ENCODE measurements at regions not wholly inside any gene's neighbourhood (a gene's known extent, or its start where the extent isn't known, plus 50 kb on each side); places are given as distances from the start of the nearest gene placed in this dataset.

GRCh38 chr13:33711436-33711835 is 106.5 kb upstream of the RFC3 start:
- no peak for DNase-seq (ENCODE audit: low spot score)

- no peak for DNase-seq (ENCODE audit: low spot score)
These were observed 100.2 kb upstream of the RFC3 start for GRCh38 chr13:33717775-33718174.

DNA sequence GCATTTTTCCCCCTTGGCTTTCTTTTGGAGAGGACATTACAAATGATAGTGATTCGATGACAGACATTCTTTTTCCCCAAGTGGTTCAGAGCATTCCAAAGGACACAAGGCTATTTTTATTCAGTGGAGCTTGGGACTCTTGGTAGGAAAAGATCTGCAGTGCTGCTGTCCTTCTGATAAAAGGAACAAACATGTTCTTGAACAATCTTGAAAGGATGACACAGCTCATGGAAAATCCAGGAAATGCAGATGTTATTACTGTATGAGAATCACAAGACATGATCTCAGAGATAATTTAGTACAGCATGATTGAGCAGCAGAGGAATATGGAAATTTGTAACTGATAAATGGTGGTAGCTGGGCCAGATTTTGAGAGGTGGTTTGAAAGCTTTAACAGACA is 96.2 kb upstream of the RFC3 start:
- DNase-seq (ENCODE audit: low spot score), result peak; percentile 4

- no peak for DNase-seq (ENCODE audit: low spot score)
These were observed 95.6 kb upstream of the RFC3 start for GRCh38 chr13:33722216-33722915.

GRCh38 chr13:33723365-33723764 is 94.6 kb upstream of the RFC3 start:
- DNase-seq (ENCODE audit: low spot score), result peak; percentile 15

GRCh38 chr13:33723772-33724435 is 94.0 kb upstream of the RFC3 start:
- DNase-seq (ENCODE audit: low spot score), result peak; percentile 92

DNA sequence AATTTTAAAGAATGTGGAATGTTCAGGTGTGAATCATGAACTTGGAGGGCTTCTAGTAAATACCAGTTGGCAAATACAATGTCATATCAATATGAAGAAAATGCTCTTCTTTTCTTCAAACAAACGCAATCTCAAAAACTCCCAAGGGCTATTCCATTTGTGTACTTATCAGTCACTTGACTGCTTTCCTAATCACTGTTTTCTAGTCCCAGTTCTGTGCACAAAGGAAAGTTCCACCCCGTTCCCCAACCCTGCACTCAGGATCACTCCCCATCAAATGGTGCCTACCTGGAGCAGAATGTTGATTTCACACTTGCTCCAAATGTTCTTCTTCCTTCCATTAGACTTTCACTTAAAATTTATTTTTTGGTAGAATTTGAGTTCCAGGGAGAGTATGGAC is 92.6 kb upstream of the RFC3 start:
- no peak for DNase-seq (ENCODE audit: low spot score)

DNA sequence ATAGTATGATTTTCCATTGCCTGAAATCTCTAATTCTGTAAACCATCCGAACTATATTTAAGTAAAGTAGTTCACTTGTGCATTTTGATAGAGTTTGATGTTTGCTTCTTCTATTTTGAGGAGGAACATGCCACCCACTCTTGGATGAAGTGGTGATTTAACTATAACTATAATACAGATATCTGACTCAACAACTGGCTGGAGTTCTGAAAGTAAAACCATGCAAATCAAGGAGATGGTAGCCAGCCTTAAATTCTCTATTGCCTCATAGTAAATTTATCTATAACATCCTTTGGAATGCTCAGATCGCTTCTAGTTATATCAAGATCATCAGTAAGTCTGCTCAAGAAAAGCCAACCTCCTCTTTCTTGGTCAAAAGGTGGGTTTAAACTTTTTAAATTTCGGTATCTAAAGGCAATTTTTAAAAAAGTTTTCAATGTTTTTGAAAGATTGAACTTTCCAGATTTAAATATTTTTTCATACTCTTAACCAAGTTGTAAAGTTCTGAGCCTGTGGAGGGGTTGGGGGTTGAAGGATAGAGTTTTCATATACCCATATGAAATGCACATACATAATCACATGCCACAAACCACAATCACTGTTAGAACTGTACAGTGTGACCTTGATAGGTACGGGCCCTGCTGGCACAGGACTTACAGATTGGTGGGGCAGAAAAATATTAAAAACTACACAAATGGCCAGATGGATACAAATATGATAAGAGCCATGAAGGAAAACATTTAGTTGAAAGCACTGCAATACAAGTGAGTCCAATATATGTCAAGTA is 90.5 kb upstream of the RFC3 start:
- no peak for DNase-seq (ENCODE audit: low spot score)

GRCh38 chr13:33728271-33729037 is 89.5 kb upstream of the RFC3 start:
- peak; percentile 21 for DNase-seq (ENCODE audit: low spot score)

- DNase-seq (ENCODE audit: low spot score), result peak; percentile 36
These were observed 87.8 kb upstream of the RFC3 start for GRCh38 chr13:33730147-33730546.

DNA sequence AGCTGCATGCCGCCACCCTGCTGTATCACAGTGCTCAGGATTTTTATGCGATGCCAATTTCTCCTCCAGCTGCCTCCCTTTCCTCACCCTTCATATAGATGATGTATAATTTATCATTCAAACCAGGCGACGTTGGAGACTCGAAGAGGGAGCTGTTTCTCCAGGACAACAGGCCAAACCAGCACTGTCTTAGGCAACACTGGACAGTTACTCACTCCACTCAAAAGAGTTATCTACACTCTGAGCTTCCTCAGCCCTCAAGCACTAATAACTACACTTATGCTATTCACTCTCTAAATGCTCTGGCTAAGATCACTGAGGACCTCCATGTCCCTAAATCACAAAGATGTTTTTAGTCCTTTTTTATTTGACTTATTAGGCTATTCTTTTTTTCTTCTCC is 87.3 kb upstream of the RFC3 start:
- no peak for DNase-seq (ENCODE audit: low spot score)

- DNase-seq (ENCODE audit: low spot score), result no peak
These were observed 82.7 kb upstream of the RFC3 start for GRCh38 chr13:33735276-33735675.

- no peak for DNase-seq (ENCODE audit: low spot score)
These were observed 78.7 kb upstream of the RFC3 start for GRCh38 chr13:33739254-33739653.

DNA sequence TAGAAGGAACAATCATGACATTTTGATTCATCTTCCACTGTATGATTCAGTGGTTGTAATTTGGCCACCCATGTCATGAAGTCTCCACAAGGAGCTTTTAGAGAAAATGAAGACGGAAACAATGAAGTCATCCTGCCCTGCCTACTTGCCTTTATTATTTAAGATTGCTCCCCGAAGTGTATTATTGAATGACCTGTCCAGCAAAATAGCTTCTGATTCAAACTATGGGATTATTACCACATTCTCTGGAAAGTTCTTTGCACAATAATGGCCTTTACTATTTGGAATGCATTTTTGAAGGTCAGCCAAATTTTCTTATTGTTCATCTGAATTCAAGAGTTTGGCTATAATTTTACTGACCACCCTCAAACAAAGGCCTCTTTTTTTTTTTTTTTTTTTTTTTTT is 77.8 kb upstream of the RFC3 start:
- DNase-seq (ENCODE audit: low spot score), result no peak

- no peak for DNase-seq (ENCODE audit: low spot score)
These were observed 75.6 kb upstream of the RFC3 start for GRCh38 chr13:33742321-33742720.

DNA sequence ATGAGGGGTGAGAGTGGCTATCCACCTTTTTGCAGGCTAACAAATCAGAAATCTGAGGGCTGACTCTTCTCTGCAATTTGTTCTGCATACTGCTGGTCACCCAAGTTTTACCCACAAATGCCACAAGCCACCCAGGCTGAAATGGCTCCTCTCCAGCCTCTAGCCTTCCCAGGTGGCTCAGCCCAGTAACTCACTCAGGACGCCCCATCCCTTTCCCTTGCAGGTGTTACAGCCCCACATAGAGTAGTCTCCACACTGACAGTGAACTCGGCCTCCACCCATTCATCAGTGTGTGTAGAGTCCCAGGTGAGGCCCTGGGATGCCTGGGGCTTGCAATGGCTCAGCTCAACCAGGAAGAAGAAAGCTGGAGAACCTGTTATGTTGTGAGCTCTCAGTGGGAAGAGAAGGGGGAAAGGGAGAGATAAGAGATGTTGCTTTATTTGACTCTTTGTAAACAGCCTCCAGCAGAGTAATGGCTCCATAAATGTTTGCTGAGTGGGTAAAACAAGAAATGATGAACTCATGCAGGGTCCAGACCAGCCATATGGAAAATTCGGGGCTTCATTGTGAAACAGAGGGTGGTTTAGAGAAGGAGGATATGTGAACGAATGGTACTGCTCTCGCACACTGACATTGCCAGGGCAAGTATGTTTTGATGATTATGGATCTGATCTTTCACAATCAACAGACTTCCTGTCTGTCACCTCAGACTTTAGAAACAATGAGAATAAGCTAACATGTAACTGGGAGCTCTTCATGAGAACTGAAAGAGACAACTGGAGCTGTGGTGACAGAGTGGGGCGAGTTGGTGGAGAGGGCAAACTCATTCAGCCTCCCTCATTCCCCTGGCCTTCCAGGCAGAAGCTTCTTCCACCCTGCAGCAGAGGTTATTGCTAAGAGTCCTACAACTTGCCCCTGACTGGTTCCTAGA is 74.2 kb upstream of the RFC3 start:
- DNase-seq (ENCODE audit: low spot score), result no peak

GRCh38 chr13:33744589-33745369 is 73.2 kb upstream of the RFC3 start:
- DNase-seq (ENCODE audit: low spot score), result no peak

GRCh38 chr13:33745370-33746324 is 72.3 kb upstream of the RFC3 start:
- no peak for DNase-seq (ENCODE audit: low spot score)

GRCh38 chr13:33746867-33747266 is 71.1 kb upstream of the RFC3 start:
- DNase-seq (ENCODE audit: low spot score), result no peak
